GM23338 (cell line): ENCODE measurements at regions not wholly inside any gene's neighbourhood (a gene's known extent, or its start where the extent isn't known, plus 50 kb on each side); places are given as distances from the start of the nearest gene placed in this dataset.
A peak's percentile ranks its signal among the peaks of the same experiment; 100 is the strongest.

Experiments used
- ATAC-seq: fragments of 200-7000 bp; cut with Tn5 transposase; 3 replicates; pipeline ENCODE4 v1.9.1; 2020
- DNase-seq: peaks from one replicate; pipeline ENCODE4 v3.0.0-alpha.2; 2015; ENCODE audit warnings: low spot score
- H2AFZ ChIP-seq: fragments of 200-600 bp; sonication (generic); 2 replicates; pipeline ENCODE4 v1.8.0; 2016; ENCODE audit warnings: antibody characterized with exemption, mild to moderate bottlenecking, moderate library complexity
- H3F3A ChIP-seq: fragments of 200-600 bp; sonication (generic); replicated peaks from 2 replicates; pipeline ENCODE4 v1.8.0; 2017; ENCODE audit warnings: antibody characterized with exemption, mixed run types, low read depth
- H3K27ac ChIP-seq: fragments of 200-600 bp; sonication (generic); 2 replicates; pipeline ENCODE4 v1.6.1; 2016; ENCODE audit warnings: low read depth
- H3K27me3 ChIP-seq: fragments of 200-600 bp; sonication (generic); 2 replicates; pipeline ENCODE4 v1.8.0; 2016; ENCODE audit warnings: mild to moderate bottlenecking, mixed run types, moderate library complexity; ENCODE audit not compliant: insufficient read depth
- H3K36me3 ChIP-seq: fragments of 200-600 bp; sonication (generic); 2 replicates; pipeline ENCODE4 v1.8.0; 2016; ENCODE audit warnings: mild to moderate bottlenecking; ENCODE audit not compliant: insufficient read depth
- H3K4me1 ChIP-seq: fragments of 200-600 bp; sonication (generic); 2 replicates; pipeline ENCODE4 v1.8.0; 2016; ENCODE audit warnings: mild to moderate bottlenecking, moderate library complexity; ENCODE audit not compliant: insufficient read depth
- H3K4me2 ChIP-seq: fragments of 200-600 bp; sonication (generic); 2 replicates; pipeline ENCODE4 v1.7.1; 2017; ENCODE audit warnings: mixed run types
- H3K4me3 ChIP-seq: fragments of 200-600 bp; sonication (generic); 2 replicates; pipeline ENCODE4 v1.6.1; 2016; ENCODE audit warnings: mixed run types
- H3K79me2 ChIP-seq: fragments of 200-600 bp; sonication (generic); replicated peaks from 2 replicates; pipeline ENCODE4 v1.8.0; 2017; ENCODE audit warnings: mild to moderate bottlenecking; ENCODE audit not compliant: insufficient read depth
- H3K9me2 ChIP-seq: fragments of 200-600 bp; sonication (generic); 2 replicates; pipeline ENCODE4 v1.8.0; 2017; ENCODE audit not compliant: insufficient read depth
- H4K20me1 ChIP-seq: fragments of 200-600 bp; sonication (generic); replicated peaks from 2 replicates; pipeline ENCODE4 v1.8.0; 2017; ENCODE audit warnings: mild to moderate bottlenecking; ENCODE audit not compliant: insufficient read depth
- H3K27ac Mint-ChIP-seq: 2 replicates; pipeline ENCODE4 v1.8.0; 2020; ENCODE audit warnings: inconsistent platforms, mild to moderate bottlenecking, moderate library complexity, mixed read lengths
- H3K27me3 Mint-ChIP-seq: 3 replicates; pipeline ENCODE4 v1.8.0; 2022; ENCODE audit warnings: low read depth, mild to moderate bottlenecking, moderate library complexity, mixed read lengths, inconsistent platforms; ENCODE audit not compliant: insufficient read depth, poor library complexity
- H3K36me3 Mint-ChIP-seq: 3 replicates; pipeline ENCODE4 v1.8.0; 2021; ENCODE audit warnings: low read depth, mild to moderate bottlenecking, inconsistent platforms, moderate library complexity, mixed read lengths
- H3K4me1 Mint-ChIP-seq: 3 replicates; pipeline ENCODE4 v1.8.0; 2020; ENCODE audit warnings: mild to moderate bottlenecking, inconsistent platforms, mixed read lengths
- H3K4me3 Mint-ChIP-seq: 3 replicates; pipeline ENCODE4 v1.8.0; 2021; ENCODE audit warnings: moderate library complexity, mild to moderate bottlenecking, inconsistent platforms, mixed read lengths
- H3K9me3 Mint-ChIP-seq: 3 replicates; pipeline ENCODE4 v1.8.0; 2020; ENCODE audit warnings: moderate library complexity, mild to moderate bottlenecking, inconsistent platforms, mixed read lengths
- EZH2 ChIP-seq: fragments of 200-600 bp; sonication (generic); IDR thresholded peaks from one replicate; pipeline ENCODE4 v1.8.0; 2017; ENCODE audit warnings: antibody characterized with exemption, mild to moderate bottlenecking, low read depth; ENCODE audit not compliant: unreplicated experiment
- NANOG ChIP-seq: IDR thresholded peaks from 2 replicates; pipeline ENCODE4 v1.6.1; 2016; ENCODE audit warnings: antibody characterized with exemption, borderline replicate concordance
- POLR2AphosphoS5 ChIP-seq: IDR thresholded peaks from 2 replicates; pipeline ENCODE4 v1.6.1; 2016; ENCODE audit warnings: antibody characterized with exemption, low read depth
- STAT1 ChIP-seq: IDR thresholded peaks from one replicate; pipeline ENCODE4 v1.6.1; 2016; ENCODE audit warnings: antibody characterized with exemption; ENCODE audit not compliant: unreplicated experiment
- ZNF114 ChIP-seq: fragments of 250-450 bp; sonication (Bioruptor Pico); IDR thresholded peaks from 2 replicates; pipeline ENCODE4 v1.5.0; 2020; ENCODE audit warnings: mild to moderate bottlenecking, moderate library complexity
- ZNF462 ChIP-seq: fragments of 250-450 bp; sonication (Bioruptor Pico); IDR thresholded peaks from 2 replicates; pipeline ENCODE4 v1.5.0; 2020; ENCODE audit warnings: mild to moderate bottlenecking, moderate library complexity
- TF ChIP-seq, protein P1 (sequence below), 2 experiments: fragments of 200-600 bp in 1 of 2; sonication (generic) in 1 of 2; conservative IDR thresholded peaks; 2 replicates each; pipeline versions ENCODE4 v1.5.1 to v1.6.1; 2016 to 2017; ENCODE audit warnings: antibody characterized with exemption in 2 of 2, low read depth in 2 of 2, mild to moderate bottlenecking in 2 of 2, moderate library complexity in 1 of 2
- TF ChIP-seq, protein P2 (sequence below): IDR thresholded peaks from 2 replicates; pipeline ENCODE4 v1.6.1; 2016; ENCODE audit warnings: antibody characterized with exemption

DNA sequence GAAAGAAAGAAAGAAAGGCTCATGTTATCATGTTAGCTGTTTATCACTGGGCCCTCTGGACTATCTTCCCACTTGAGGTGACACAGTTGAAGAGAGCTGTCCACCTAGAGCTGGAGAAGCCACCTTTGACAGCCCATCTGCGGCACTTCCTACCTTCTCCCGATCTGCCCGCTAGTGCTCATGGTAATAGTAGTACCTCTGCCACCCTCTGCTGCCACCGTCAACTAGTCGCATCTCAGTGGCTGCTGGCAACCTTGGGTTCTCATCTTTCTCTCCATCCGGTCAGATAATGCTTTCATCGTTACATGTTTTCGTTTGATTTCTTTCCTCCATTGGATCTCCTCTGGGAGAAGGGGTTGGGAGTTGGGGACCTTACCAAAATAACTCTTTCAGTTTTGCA, 63.2 kb upstream of the COPS8 start:
- no peaks in the 10 kb centered on the region for H3K4me1 ChIP-seq
- H3K27me3 Mint-ChIP-seq = no peaks in the 10 kb centered on the region
- H3K79me2 ChIP-seq = no peaks in the 10 kb centered on the region
- H3K27ac ChIP-seq = no peak overlapping the region
- no peak overlapping the region for H3K4me3 ChIP-seq
- H3K4me3 Mint-ChIP-seq = no peak overlapping the region
- no peak for TF ChIP-seq EZH2
- TF ChIP-seq, protein P1, sequence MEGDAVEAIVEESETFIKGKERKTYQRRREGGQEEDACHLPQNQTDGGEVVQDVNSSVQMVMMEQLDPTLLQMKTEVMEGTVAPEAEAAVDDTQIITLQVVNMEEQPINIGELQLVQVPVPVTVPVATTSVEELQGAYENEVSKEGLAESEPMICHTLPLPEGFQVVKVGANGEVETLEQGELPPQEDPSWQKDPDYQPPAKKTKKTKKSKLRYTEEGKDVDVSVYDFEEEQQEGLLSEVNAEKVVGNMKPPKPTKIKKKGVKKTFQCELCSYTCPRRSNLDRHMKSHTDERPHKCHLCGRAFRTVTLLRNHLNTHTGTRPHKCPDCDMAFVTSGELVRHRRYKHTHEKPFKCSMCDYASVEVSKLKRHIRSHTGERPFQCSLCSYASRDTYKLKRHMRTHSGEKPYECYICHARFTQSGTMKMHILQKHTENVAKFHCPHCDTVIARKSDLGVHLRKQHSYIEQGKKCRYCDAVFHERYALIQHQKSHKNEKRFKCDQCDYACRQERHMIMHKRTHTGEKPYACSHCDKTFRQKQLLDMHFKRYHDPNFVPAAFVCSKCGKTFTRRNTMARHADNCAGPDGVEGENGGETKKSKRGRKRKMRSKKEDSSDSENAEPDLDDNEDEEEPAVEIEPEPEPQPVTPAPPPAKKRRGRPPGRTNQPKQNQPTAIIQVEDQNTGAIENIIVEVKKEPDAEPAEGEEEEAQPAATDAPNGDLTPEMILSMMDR (conservative IDR thresholded peaks at IDR 0.05; ENCODE audit: low read depth in 2 of 2) = peak in 1 of 2 experiments; percentile 33; a peak in 2 of 4 replicates
- no peak overlapping the region for H3K4me2 ChIP-seq
- no peak overlapping the region for H2AFZ ChIP-seq
- H3K9me3 Mint-ChIP-seq = no peaks in the 10 kb centered on the region
- H3K9me2 ChIP-seq = peaks cover 8% of the 10 kb centered on the region; the same call in 1 of the 2 replicates
- H3K36me3 ChIP-seq = no peaks in the 10 kb centered on the region
- H3K27me3 ChIP-seq = no peaks in the 10 kb centered on the region
- no peaks in the 10 kb centered on the region for H3K4me1 Mint-ChIP-seq
- ATAC-seq (no peak), DNase-seq (no peak)
- no peaks in the 10 kb centered on the region for H3F3A ChIP-seq
- no peaks in the 10 kb centered on the region; the same call in 1 of the 2 replicates for H4K20me1 ChIP-seq
- H3K36me3 Mint-ChIP-seq = no peaks in the 10 kb centered on the region
- H3K27ac Mint-ChIP-seq = no peak overlapping the region

- H3K9me3 Mint-ChIP-seq = no peaks in the 10 kb centered on the region
- TF ChIP-seq ZNF462 (CRISPR knock-in tag) (no peak), POLR2AphosphoS5 (no peak), ZNF114 (CRISPR knock-in tag) (no peak), STAT1 (no peak), NANOG (no peak)
- TF ChIP-seq, protein P2, sequence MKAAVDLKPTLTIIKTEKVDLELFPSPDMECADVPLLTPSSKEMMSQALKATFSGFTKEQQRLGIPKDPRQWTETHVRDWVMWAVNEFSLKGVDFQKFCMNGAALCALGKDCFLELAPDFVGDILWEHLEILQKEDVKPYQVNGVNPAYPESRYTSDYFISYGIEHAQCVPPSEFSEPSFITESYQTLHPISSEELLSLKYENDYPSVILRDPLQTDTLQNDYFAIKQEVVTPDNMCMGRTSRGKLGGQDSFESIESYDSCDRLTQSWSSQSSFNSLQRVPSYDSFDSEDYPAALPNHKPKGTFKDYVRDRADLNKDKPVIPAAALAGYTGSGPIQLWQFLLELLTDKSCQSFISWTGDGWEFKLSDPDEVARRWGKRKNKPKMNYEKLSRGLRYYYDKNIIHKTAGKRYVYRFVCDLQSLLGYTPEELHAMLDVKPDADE = no peak
- ATAC-seq (no peak), DNase-seq (no peak)
- 0 out of 2 replicates have a peak, but pooled peaks cover 4% of the 10 kb centered on the region for H3K9me2 ChIP-seq
- no peak overlapping the region for H2AFZ ChIP-seq
- H4K20me1 ChIP-seq = no peaks in the 10 kb centered on the region; the same call in 1 of the 2 replicates
- H3K27ac Mint-ChIP-seq = no peak overlapping the region
- no peaks in the 10 kb centered on the region for H3K27me3 Mint-ChIP-seq
- H3K4me3 Mint-ChIP-seq = no peak overlapping the region
- H3K27me3 ChIP-seq = no peaks in the 10 kb centered on the region
- H3K36me3 Mint-ChIP-seq = no peaks in the 10 kb centered on the region
- H3K79me2 ChIP-seq = no peaks in the 10 kb centered on the region
- H3F3A ChIP-seq = no peaks in the 10 kb centered on the region
- H3K4me2 ChIP-seq = no peak overlapping the region
- H3K27ac ChIP-seq = no peak overlapping the region
- H3K4me3 ChIP-seq = no peak overlapping the region
- H3K4me1 ChIP-seq = no peaks in the 10 kb centered on the region
- no peaks in the 10 kb centered on the region for H3K4me1 Mint-ChIP-seq
- no peaks in the 10 kb centered on the region for H3K36me3 ChIP-seq
These were observed 61.4 kb upstream of the COPS8 start for GRCh38 chr2:237024255-237024654.
